Uterus (tissue), 2 donors: ENCODE measurements at regions not wholly inside any gene's neighbourhood (a gene's known extent, or its start where the extent isn't known, plus 50 kb on each side); places are given as distances from the start of the nearest gene placed in this dataset.

Source experiments
- CTCF ChIP-seq, 4 experiments: fragments of 200-600 bp in 2 of 4; fragments of 450-650 bp in 2 of 4; sonication (generic) in 2 of 4; IDR thresholded peaks; one replicate each; pipeline ENCODE4 v1.5.1; 2016 to 2019; ENCODE audit warnings: antibody characterized with exemption in 4 of 4, mild to moderate bottlenecking in 2 of 4, moderate library complexity in 1 of 4
- POLR2A ChIP-seq, 2 donors: fragments of 450-650 bp; IDR thresholded peaks; one replicate each; pipeline ENCODE4 v1.6.1; 2016; ENCODE audit warnings: antibody characterized with exemption in 2 of 2, mild to moderate bottlenecking in 1 of 2, moderate library complexity in 1 of 2

DNA sequence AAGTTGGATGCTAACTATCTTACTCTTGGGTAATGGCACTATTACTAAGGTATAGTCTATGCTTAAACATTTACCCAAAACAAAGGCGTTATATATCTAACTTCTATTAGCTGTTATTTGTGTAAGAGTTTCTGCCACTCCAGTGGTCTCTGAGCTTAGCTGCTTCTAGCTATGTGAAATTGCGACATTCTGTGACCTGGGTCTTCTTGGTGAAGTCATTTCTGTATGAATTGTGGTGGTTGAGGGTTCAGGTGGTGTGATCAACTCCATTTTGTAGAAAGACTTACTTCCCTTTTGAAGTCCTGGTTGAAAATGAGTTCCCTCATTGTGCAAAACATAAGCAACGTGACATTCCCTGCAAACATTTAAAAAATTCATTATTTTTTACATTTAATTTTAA, 221.6 kb downstream of the PIK3C3 start:
- no peak for TF ChIP-seq CTCF (IDR thresholded peaks at IDR 0.05)
- no peak for TF ChIP-seq POLR2A (IDR thresholded peaks at IDR 0.05)
